Lower leg skin (tissue), 4 donors: ENCODE measurements at regions not wholly inside any gene's neighbourhood (a gene's known extent, or its start where the extent isn't known, plus 50 kb on each side); places are given as distances from the start of the nearest gene placed in this dataset.
"Not testable (repeated sequence)": the region's sequence is repeated elsewhere in the genome, so short reads cannot be mapped to it uniquely, and the experiment has no call there.

Experiments used
- DNase-seq, 2 donors: peaks; one replicate each; pipeline ENCODE4 v3.0.0-alpha.2; 2019; ENCODE audit warnings: low spot score in 2 of 2
- H3K4me3 ChIP-seq: fragments of 200-600 bp; sonication (generic); 2 replicates; pipeline ENCODE4 v1.5.1; 2017; ENCODE audit warnings: mild to moderate bottlenecking, low read depth; ENCODE audit not compliant: poor library complexity, severe bottlenecking
- CTCF ChIP-seq, 3 donors: fragments of 450-650 bp; IDR thresholded peaks; one replicate each; pipeline ENCODE4 v1.5.1; 2016; ENCODE audit warnings: antibody characterized with exemption in 3 of 3, mild to moderate bottlenecking in 3 of 3, moderate library complexity in 2 of 3
- POLR2A ChIP-seq, 2 donors: fragments of 450-650 bp; IDR thresholded peaks; one replicate each; pipeline ENCODE4 v1.6.1; 2016 to 2017; ENCODE audit warnings: antibody characterized with exemption in 2 of 2, mild to moderate bottlenecking in 1 of 2, moderate library complexity in 1 of 2
- WGBS, 2 donors: methylation state at CpG; one replicate each; pipeline ENCODE4 v1.1.5; 2018; 5-methylcytosine and 5-hydroxymethylcytosine counted together
- intact Hi-C: fragments of 100-400 bp; cut with DNase I; formaldehyde crosslinking; loops from one replicate; pipeline ENCODE4 v1.15.0; 2023; ENCODE audit warnings: low total_unique reads

- DNase-seq = no peak
- intact Hi-C loops = no loop called here
- TF ChIP-seq POLR2A (IDR thresholded peaks at IDR 0.05) (no peak), CTCF (IDR thresholded peaks at IDR 0.05) (no peak)
- WGBS, 2 donors = 91 to 100% methylated on average over 1 of the region's 1 CpG
- no peak overlapping the region for H3K4me3 ChIP-seq
Measured at GRCh38 chr13:90640976-90641375, 706.5 kb upstream of the MIR17HG start.

GRCh38 chr13:90641884-90642283, 705.6 kb upstream of the MIR17HG start:
- no peak overlapping the region for H3K4me3 ChIP-seq
- 87 to 96% methylated on average over 2 of the region's 2 CpGs for WGBS, 2 donors
- intact Hi-C loops = no loop called here
- no peak for DNase-seq
- no peak for TF ChIP-seq POLR2A (IDR thresholded peaks at IDR 0.05)
- no peak for TF ChIP-seq CTCF (IDR thresholded peaks at IDR 0.05)

- 93 to 98% methylated on average over 1 of the region's 1 CpG for WGBS, 2 donors
- intact Hi-C loops = no loop called here
- H3K4me3 ChIP-seq = no peak overlapping the region
- TF ChIP-seq CTCF (IDR thresholded peaks at IDR 0.05) (no peak), POLR2A (IDR thresholded peaks at IDR 0.05) (no peak)
- DNase-seq = no peak
Measured at GRCh38 chr13:90645582-90645981, 701.9 kb upstream of the MIR17HG start.

- no peak overlapping the region for H3K4me3 ChIP-seq
- TF ChIP-seq CTCF (IDR thresholded peaks at IDR 0.05) (no peak), POLR2A (IDR thresholded peaks at IDR 0.05) (no peak)
- DNase-seq = no peak
- intact Hi-C loops = no loop called here
Measured at GRCh38 chr13:90648497-90648896, 699.0 kb upstream of the MIR17HG start.

- intact Hi-C loops = no loop called here
- no peak for DNase-seq
- no peak for TF ChIP-seq CTCF (IDR thresholded peaks at IDR 0.05)
- TF ChIP-seq POLR2A (IDR thresholded peaks at IDR 0.05) = no peak
- no peak overlapping the region for H3K4me3 ChIP-seq
Measured at GRCh38 chr13:90652036-90652435, 695.5 kb upstream of the MIR17HG start.

GRCh38 chr13:90654970-90655369, 692.5 kb upstream of the MIR17HG start:
- no peak for DNase-seq
- WGBS, 2 donors = 93 to 96% methylated on average over 1 of the region's 1 CpG
- intact Hi-C loops = no loop called here
- no peak for TF ChIP-seq POLR2A (IDR thresholded peaks at IDR 0.05)
- no peak for TF ChIP-seq CTCF (IDR thresholded peaks at IDR 0.05)
- no peak overlapping the region for H3K4me3 ChIP-seq

- intact Hi-C loops, H3K4me3 ChIP-seq, DNase-seq: not testable (repeated sequence)
- WGBS, 2 donors = 91% methylated on average over 14 of the region's 14 CpGs
Measured at GRCh38 chr13:90664200-90664599, 683.3 kb upstream of the MIR17HG start.
